Right lobe of liver (tissue), 6 donors: ENCODE measurements at regions not wholly inside any gene's neighbourhood (a gene's known extent, or its start where the extent isn't known, plus 50 kb on each side); places are given as distances from the start of the nearest gene placed in this dataset.

ENCODE experiments used
- ATAC-seq, 4 donors: fragments of 200-7000 bp; cut with Tn5 transposase; one replicate each; pipeline ENCODE4 v1.9.1; 2020; ENCODE audit warnings: mild to moderate bottlenecking in 4 of 4, moderate library complexity in 4 of 4
- DNase-seq, 3 donors: peaks; one replicate each; pipeline ENCODE4 v3.0.0-alpha.2; 2020
- H3K27ac ChIP-seq, 3 donors: fragments of 200-600 bp; one replicate each; pipeline ENCODE4 v1.8.0; 2022
- H3K27me3 ChIP-seq, 2 donors: fragments of 200-600 bp; one replicate each; pipeline ENCODE4 v1.8.0; 2022
- H3K36me3 ChIP-seq, 4 donors: fragments of 200-600 bp; sonication (generic) in 1 of 4; one replicate each; pipeline versions ENCODE4 v1.5.1 to v1.8.0; 2017 to 2022; ENCODE audit warnings: control low read depth in 1 of 4
- H3K4me1 ChIP-seq, 4 donors: fragments of 200-600 bp; sonication (generic) in 1 of 4; one replicate each; pipeline versions ENCODE4 v1.5.1 to v1.8.0; 2017 to 2022; ENCODE audit warnings: control low read depth in 1 of 4
- H3K4me3 ChIP-seq, 3 donors: fragments of 200-600 bp; one replicate each; pipeline ENCODE4 v1.8.0; 2022
- H3K9me3 ChIP-seq, 4 donors: fragments of 200-600 bp; sonication (generic) in 1 of 4; one replicate each; pipeline versions ENCODE4 v1.5.1 to v1.8.0; 2017 to 2022; ENCODE audit warnings: control low read depth in 1 of 4
- POLR2A ChIP-seq: fragments of 450-650 bp; IDR thresholded peaks from one replicate; pipeline ENCODE4 v1.6.1; 2017; ENCODE audit warnings: antibody characterized with exemption, mild to moderate bottlenecking
- WGBS: methylation state at CpG from one replicate; pipeline ENCODE4 v1.1.6; 2018; ENCODE audit warnings: low coverage, low lambda C conversion rate; ENCODE audit not compliant: insufficient coverage; ENCODE audit errors: missing lambda C conversion rate; 5-methylcytosine and 5-hydroxymethylcytosine counted together
- intact Hi-C, 2 donors: fragments of 100-400 bp; cut with DNase I; formaldehyde crosslinking; loops; one replicate each; pipeline versions ENCODE4 v1.11.2 to v1.14.1; 2022
- TF ChIP-seq, protein P1 (sequence below), 4 donors: fragments of 200-600 bp in 3 of 4; fragments of 450-650 bp in 1 of 4; IDR thresholded peaks; one replicate each; pipeline versions ENCODE4 v1.5.1 to v1.8.0; 2016 to 2022; ENCODE audit warnings: antibody characterized with exemption in 4 of 4, mild to moderate bottlenecking in 2 of 4
- donor health status: DM: no; HTN: yes; CAD: no.
- donor health status: DM: no; HTN: no; CAD: no.
- donor health status: DM: no; HTN: no; CAD: no.
- donor health status: DM: no; HTN: yes; CAD: no.
- donor health status: DM: no; HTN: yes; CAD: no.

DNA sequence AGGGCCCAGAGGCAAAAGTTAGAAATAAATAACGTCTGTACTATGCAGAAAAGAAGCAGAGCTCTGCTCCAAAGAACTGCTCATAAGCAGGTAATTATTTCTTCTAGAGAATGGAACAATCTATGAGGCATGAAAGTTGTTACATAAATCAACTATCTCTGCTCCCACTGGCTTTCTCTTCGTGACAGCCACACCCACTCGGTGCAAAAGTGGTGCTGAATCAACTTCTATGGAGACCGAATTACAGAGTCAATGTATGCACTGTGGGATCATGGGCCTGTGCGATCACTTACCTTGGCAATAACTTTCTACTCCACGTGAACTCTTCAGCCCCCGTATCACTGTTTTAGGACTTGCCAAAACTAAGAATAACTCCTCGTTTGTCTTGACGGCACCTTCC lies 99.4 kb upstream of the ATXN3L start:
- H3K4me3 ChIP-seq: no peak overlapping the region
- H3K27me3 ChIP-seq: no peaks in the 10 kb centered on the region
- H3K9me3 ChIP-seq: no peaks in the 10 kb centered on the region
- TF ChIP-seq POLR2A: no peak
- H3K36me3 ChIP-seq: no peaks in the 10 kb centered on the region
- ATAC-seq (no peak), DNase-seq (no peak)
- 67% methylated on average over 9 of the region's 9 CpGs for WGBS
- no peaks in the 10 kb centered on the region for H3K4me1 ChIP-seq
- intact Hi-C loops: no loop called here
- H3K27ac ChIP-seq: no peak overlapping the region

- no peaks in the 10 kb centered on the region for H3K36me3 ChIP-seq
- H3K4me1 ChIP-seq: no peaks in the 10 kb centered on the region
- WGBS: 56% methylated on average over 5 of the region's 8 CpGs
- ATAC-seq (no peak), DNase-seq (no peak)
- TF ChIP-seq, protein P1, sequence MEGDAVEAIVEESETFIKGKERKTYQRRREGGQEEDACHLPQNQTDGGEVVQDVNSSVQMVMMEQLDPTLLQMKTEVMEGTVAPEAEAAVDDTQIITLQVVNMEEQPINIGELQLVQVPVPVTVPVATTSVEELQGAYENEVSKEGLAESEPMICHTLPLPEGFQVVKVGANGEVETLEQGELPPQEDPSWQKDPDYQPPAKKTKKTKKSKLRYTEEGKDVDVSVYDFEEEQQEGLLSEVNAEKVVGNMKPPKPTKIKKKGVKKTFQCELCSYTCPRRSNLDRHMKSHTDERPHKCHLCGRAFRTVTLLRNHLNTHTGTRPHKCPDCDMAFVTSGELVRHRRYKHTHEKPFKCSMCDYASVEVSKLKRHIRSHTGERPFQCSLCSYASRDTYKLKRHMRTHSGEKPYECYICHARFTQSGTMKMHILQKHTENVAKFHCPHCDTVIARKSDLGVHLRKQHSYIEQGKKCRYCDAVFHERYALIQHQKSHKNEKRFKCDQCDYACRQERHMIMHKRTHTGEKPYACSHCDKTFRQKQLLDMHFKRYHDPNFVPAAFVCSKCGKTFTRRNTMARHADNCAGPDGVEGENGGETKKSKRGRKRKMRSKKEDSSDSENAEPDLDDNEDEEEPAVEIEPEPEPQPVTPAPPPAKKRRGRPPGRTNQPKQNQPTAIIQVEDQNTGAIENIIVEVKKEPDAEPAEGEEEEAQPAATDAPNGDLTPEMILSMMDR (IDR thresholded peaks at IDR 0.05): no peak
- TF ChIP-seq POLR2A: no peak
- no peak overlapping the region for H3K27ac ChIP-seq
- no peaks in the 10 kb centered on the region for H3K9me3 ChIP-seq
- intact Hi-C loops: no loop called here
- no peaks in the 10 kb centered on the region for H3K27me3 ChIP-seq
- no peak overlapping the region for H3K4me3 ChIP-seq
Observed at GRCh38 chrX:13418126-13419097, 98.6 kb upstream of the ATXN3L start.

- no peaks in the 10 kb centered on the region for H3K4me1 ChIP-seq
- intact Hi-C loops: no loop called here
- H3K9me3 ChIP-seq: no peaks in the 10 kb centered on the region
- WGBS: 61% methylated on average over 7 of the region's 7 CpGs
- H3K4me3 ChIP-seq: no peak overlapping the region
- H3K36me3 ChIP-seq: no peaks in the 10 kb centered on the region
- no peak overlapping the region for H3K27ac ChIP-seq
- DNase-seq (no peak), ATAC-seq (no peak)
- no peaks in the 10 kb centered on the region for H3K27me3 ChIP-seq
- TF ChIP-seq, protein P1 (IDR thresholded peaks at IDR 0.05): no peak
- TF ChIP-seq POLR2A: no peak
Observed at GRCh38 chrX:13415509-13415908, 95.7 kb upstream of the ATXN3L start.

DNA sequence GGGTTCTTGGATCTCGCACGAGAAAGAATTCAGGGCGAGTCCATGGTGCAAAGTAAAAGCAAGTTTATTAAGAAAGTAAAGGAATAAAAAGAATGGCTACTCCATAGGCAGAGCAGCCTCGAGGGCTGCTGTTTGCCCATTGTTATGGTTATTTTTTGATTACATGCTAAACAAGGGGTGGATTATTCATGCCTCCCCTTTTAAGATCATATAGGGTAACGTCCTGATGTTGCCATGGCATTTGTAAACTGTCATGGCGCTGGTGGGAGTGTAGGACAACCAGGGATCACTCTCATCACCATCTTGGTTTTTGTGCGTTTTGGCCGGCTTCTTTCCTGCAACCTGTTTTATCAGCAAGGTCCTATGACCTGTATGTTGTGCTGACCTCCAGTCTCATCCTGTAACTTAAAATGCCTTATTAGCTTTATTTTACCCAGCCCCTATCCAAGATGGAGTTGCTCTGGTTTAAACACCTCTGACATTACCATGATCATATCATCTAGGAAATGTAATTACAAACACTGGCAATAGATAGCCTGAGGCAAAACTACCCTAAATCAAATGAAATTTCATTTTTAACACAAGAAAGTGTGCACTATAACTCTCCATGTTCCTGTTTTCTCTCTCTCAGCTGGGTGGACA lies 94.3 kb upstream of the ATXN3L start:
- intact Hi-C loops: no loop called here
- TF ChIP-seq POLR2A: no peak
- TF ChIP-seq, protein P1 (IDR thresholded peaks at IDR 0.05): no peak
- ATAC-seq: no peak
- Histone ChIP-seq H3K4me3 (no peak overlapping the region), H3K36me3 (no peaks in the 10 kb centered on the region), H3K27me3 (no peaks in the 10 kb centered on the region), H3K27ac (no peak overlapping the region), H3K9me3 (no peaks in the 10 kb centered on the region), H3K4me1 (no peaks in the 10 kb centered on the region)
- no peak for DNase-seq
- WGBS: 62% methylated on average over 8 of the region's 8 CpGs

DNA sequence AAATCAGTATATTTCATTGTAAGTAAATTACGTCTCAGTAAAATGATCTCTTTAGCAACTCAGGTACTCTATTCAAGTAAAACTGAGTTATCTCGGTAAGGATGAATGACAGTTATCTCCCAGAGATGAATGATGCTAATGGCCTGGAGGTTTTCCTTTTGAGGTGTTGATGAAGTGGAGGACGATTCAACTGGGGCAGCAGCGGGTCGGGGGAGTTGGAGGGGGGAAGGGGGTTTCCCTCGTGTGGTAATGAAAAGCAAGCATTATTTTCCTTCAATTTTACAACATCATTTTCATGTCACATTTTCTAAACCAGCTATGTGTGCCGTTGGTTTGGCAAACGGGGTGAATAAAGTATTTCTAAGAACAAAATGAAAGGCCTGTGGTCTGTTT lies 92.4 kb upstream of the ATXN3L start:
- H3K27me3 ChIP-seq: no peaks in the 10 kb centered on the region
- no peaks in the 10 kb centered on the region for H3K4me1 ChIP-seq
- WGBS: 28% methylated on average over 8 of the region's 8 CpGs
- TF ChIP-seq POLR2A: no peak
- TF ChIP-seq, protein P1 (IDR thresholded peaks at IDR 0.05): no peak
- intact Hi-C loops: no loop called here
- no peak for DNase-seq
- H3K4me3 ChIP-seq: no peak overlapping the region
- H3K27ac ChIP-seq: no peak overlapping the region
- H3K36me3 ChIP-seq: no peaks in the 10 kb centered on the region
- no peak for ATAC-seq
- H3K9me3 ChIP-seq: no peaks in the 10 kb centered on the region
